Kidney (tissue), 13 donors: ENCODE measurements at regions not wholly inside any gene's neighbourhood (a gene's known extent, or its start where the extent isn't known, plus 50 kb on each side); places are given as distances from the start of the nearest gene placed in this dataset.
A peak's percentile ranks its signal among the peaks of the same experiment; 100 is the strongest.

Experiments
- DNase-seq, 5 donors: peaks; one replicate each; pipeline ENCODE4 v3.0.0-alpha.2; 2013 to 2020
- FAIRE-seq: peaks from 2 replicates; lab custom pipeline; 2012; peaks lifted over from hg19 to GRCh38; lab: Jason Lieb, UNC
- H3K27ac ChIP-seq, 2 donors: one replicate each; pipeline ENCODE4 v1.7.0; 2013; ENCODE audit warnings: low read depth in 2 of 2, low read length in 2 of 2, inconsistent platforms in 1 of 2
- H3K27me3 ChIP-seq: one replicate; pipeline ENCODE4 v1.7.1; 2013; ENCODE audit warnings: low read length, inconsistent platforms; ENCODE audit not compliant: control insufficient read depth, insufficient read depth
- H3K36me3 ChIP-seq, 3 donors: one replicate each; pipeline versions ENCODE4 v1.7.0 to v1.7.1; 2013; ENCODE audit warnings: low read length in 3 of 3, control low read depth in 1 of 3, inconsistent platforms in 1 of 3; ENCODE audit not compliant: insufficient read depth in 3 of 3, control insufficient read depth in 2 of 3
- H3K4me1 ChIP-seq, 3 donors: one replicate each; pipeline versions ENCODE4 v1.7.0 to v1.7.1; 2013; ENCODE audit warnings: low read length in 3 of 3, inconsistent platforms in 1 of 3, low read depth in 1 of 3; ENCODE audit not compliant: control insufficient read depth in 2 of 3, insufficient read depth in 2 of 3
- H3K4me3 ChIP-seq, 3 donors: one replicate each; pipeline versions ENCODE4 v1.7.0 to v1.8.1; 2013; ENCODE audit warnings: low read length in 3 of 3, control low read depth in 1 of 3, inconsistent platforms in 1 of 3
- H3K9ac ChIP-seq, 3 donors: one replicate each; pipeline versions ENCODE4 v1.7.0 to v1.7.1; 2013; ENCODE audit warnings: low read length in 3 of 3, control low read depth in 1 of 3, inconsistent platforms in 1 of 3
- H3K9me3 ChIP-seq, 3 donors: one replicate each; pipeline versions ENCODE4 v1.7.0 to v1.7.1; 2013; ENCODE audit warnings: low read length in 3 of 3, control low read depth in 1 of 3, inconsistent platforms in 1 of 3; ENCODE audit not compliant: control insufficient read depth in 2 of 3, insufficient read depth in 1 of 3
- intact Hi-C: fragments of 100-400 bp; cut with DNase I; formaldehyde crosslinking; loops from one replicate; pipeline ENCODE4 v1.11.1; 2022
- TF ChIP-seq, protein P1 (sequence below): IDR thresholded peaks from 3 replicates; pipeline ENCODE4 v1.5.1; 2012; ENCODE audit warnings: mild to moderate bottlenecking, moderate library complexity, borderline replicate concordance; ENCODE audit not compliant: insufficient read depth; ENCODE audit errors: extremely low read depth
- donor health status: control.
- donor health status: control.
- donor health status: control.
- donor health status: control.
- donor health status: control.
- donor health status: DM: yes; HTN: yes; CAD: no.
- donor health status: Normal renal cell carcinoma (clear cell type).

DNA sequence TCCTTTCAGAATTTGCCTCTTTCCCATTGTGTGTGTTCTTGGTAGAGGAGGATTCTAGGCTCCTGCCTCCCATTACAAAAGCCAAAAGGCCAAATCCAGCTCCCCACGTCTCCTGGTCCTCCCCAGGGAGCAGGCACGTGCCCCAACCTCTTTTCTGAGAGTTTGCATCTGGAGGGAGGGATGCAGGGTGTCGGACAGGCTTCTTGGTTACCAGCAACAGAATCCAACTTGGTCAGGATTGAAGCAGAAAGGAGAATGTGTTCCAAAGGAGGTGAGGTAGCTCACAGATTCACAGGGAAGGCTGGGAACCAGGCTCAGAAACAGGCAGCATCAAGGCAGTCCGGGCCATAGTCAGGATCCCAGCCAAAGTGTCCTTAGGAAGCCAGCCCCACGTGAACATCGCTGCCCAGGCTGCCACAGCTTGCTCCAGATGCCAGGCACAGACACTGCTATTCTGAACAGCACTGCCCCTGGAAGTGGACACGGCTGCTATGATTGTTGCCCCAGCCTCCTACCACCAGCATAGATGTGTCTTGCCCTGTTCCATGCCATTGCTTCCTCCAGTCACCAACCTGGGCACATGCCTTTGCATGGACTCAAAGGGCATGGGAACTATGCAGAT, 264.2 kb upstream of the ZMIZ1 start:
- H3K4me3 ChIP-seq, result no peak overlapping the region
- H3K27ac ChIP-seq, result no peak overlapping the region
- intact Hi-C loops, result no loop called here
- H3K9ac ChIP-seq, result no peak overlapping the region
- TF ChIP-seq, protein P1, sequence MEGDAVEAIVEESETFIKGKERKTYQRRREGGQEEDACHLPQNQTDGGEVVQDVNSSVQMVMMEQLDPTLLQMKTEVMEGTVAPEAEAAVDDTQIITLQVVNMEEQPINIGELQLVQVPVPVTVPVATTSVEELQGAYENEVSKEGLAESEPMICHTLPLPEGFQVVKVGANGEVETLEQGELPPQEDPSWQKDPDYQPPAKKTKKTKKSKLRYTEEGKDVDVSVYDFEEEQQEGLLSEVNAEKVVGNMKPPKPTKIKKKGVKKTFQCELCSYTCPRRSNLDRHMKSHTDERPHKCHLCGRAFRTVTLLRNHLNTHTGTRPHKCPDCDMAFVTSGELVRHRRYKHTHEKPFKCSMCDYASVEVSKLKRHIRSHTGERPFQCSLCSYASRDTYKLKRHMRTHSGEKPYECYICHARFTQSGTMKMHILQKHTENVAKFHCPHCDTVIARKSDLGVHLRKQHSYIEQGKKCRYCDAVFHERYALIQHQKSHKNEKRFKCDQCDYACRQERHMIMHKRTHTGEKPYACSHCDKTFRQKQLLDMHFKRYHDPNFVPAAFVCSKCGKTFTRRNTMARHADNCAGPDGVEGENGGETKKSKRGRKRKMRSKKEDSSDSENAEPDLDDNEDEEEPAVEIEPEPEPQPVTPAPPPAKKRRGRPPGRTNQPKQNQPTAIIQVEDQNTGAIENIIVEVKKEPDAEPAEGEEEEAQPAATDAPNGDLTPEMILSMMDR, result no peak
- no peaks in the 10 kb centered on the region for H3K9me3 ChIP-seq
- no peaks in the 10 kb centered on the region for H3K27me3 ChIP-seq
- H3K36me3 ChIP-seq, result no peaks in the 10 kb centered on the region
- peaks cover 4 to 12% (median 4%) of the 10 kb centered on the region in 3 donors for H3K4me1 ChIP-seq
- FAIRE-seq, result no peak
- DNase-seq, result peak in 2 of 5 donors; percentile 13 to 67

- intact Hi-C loops, result no loop called here
- TF ChIP-seq, protein P1, result no peak
- Histone ChIP-seq H3K27ac (no peak overlapping the region), H3K4me1 (peaks cover 4 to 12% (median 4%) of the 10 kb centered on the region in 3 donors), H3K27me3 (no peaks in the 10 kb centered on the region), H3K9me3 (no peaks in the 10 kb centered on the region), H3K4me3 (no peak overlapping the region), H3K9ac (no peak overlapping the region), H3K36me3 (no peaks in the 10 kb centered on the region)
- FAIRE-seq (no peak), DNase-seq (peak; percentile 61 to 96 (median 79))
Measured at GRCh38 chr10:78805176-78805575, 263.6 kb upstream of the ZMIZ1 start.

GRCh38 chr10:78806681-78807221, 262.0 kb upstream of the ZMIZ1 start:
- intact Hi-C loops, result no loop called here
- FAIRE-seq (no peak), DNase-seq (no peak)
- no peaks in the 10 kb centered on the region for H3K27me3 ChIP-seq
- no peaks in the 10 kb centered on the region for H3K9me3 ChIP-seq
- no peaks in the 10 kb centered on the region for H3K36me3 ChIP-seq
- TF ChIP-seq, protein P1, result no peak
- H3K4me3 ChIP-seq, result no peak overlapping the region
- no peak overlapping the region for H3K9ac ChIP-seq
- no peak overlapping the region for H3K27ac ChIP-seq
- peaks cover 4 to 12% (median 4%) of the 10 kb centered on the region in 3 donors for H3K4me1 ChIP-seq
